Muscle layer of duodenum (tissue), 2 donors: ENCODE measurements at regions not wholly inside any gene's neighbourhood (a gene's known extent, or its start where the extent isn't known, plus 50 kb on each side); places are given as distances from the start of the nearest gene placed in this dataset.

Experiments
- H3K27ac ChIP-seq: one replicate; pipeline ENCODE4 v1.7.0; 2013; ENCODE audit warnings: mild to moderate bottlenecking, low read length
- H3K27me3 ChIP-seq: one replicate; pipeline ENCODE4 v1.7.0; 2013; ENCODE audit warnings: low read depth, mild to moderate bottlenecking, control low read depth, low read length
- H3K36me3 ChIP-seq, 2 donors: one replicate each; pipeline ENCODE4 v1.7.0; 2013; ENCODE audit warnings: low read length in 2 of 2, control low read depth in 1 of 2, mild to moderate bottlenecking in 1 of 2; ENCODE audit not compliant: insufficient read depth in 2 of 2, control insufficient read depth in 1 of 2
- H3K4me1 ChIP-seq, 2 donors: one replicate each; pipeline ENCODE4 v1.7.0; 2013; ENCODE audit warnings: low read length in 2 of 2, mild to moderate bottlenecking in 2 of 2, control low read depth in 1 of 2, moderate library complexity in 1 of 2; ENCODE audit not compliant: insufficient read depth in 2 of 2, control insufficient read depth in 1 of 2
- H3K4me3 ChIP-seq, 2 donors: one replicate each; pipeline ENCODE4 v1.7.0; 2013; ENCODE audit warnings: low read length in 2 of 2, low read depth in 1 of 2, mild to moderate bottlenecking in 1 of 2
- H3K9me3 ChIP-seq, 2 donors: one replicate each; pipeline ENCODE4 v1.7.0; 2013; ENCODE audit warnings: low read length in 2 of 2, control low read depth in 1 of 2, mild to moderate bottlenecking in 1 of 2; ENCODE audit not compliant: control insufficient read depth in 1 of 2
- donor health status: healthy.

GRCh38 chr6:155693573-155694418 lies 238.2 kb upstream of the NOX3 start:
- Histone ChIP-seq H3K9me3 (no peaks in the 10 kb centered on the region), H3K36me3 (no peaks in the 10 kb centered on the region), H3K4me1 (no peaks in the 10 kb centered on the region), H3K27ac (no peak overlapping the region), H3K27me3 (no peaks in the 10 kb centered on the region), H3K4me3 (no peak overlapping the region)

DNA sequence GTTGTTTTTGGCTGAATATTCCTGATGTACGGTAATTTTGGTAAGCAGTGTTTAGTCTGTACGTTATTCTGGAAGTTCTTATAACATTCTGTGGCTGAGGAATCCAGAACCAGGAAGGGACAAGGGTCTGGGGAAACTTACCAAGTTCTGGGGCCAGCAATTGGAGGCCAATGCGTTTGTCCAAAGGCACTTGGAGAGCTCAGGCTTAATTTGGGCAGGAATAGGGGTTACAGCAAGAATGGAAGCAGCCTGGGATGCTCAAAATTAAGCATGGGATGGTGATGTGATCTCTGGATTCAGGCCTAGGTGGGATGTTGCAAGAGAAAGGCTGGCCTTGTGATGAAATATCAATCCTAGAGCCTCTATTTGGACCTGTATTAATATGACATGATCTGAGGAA lies 235.2 kb upstream of the NOX3 start:
- Histone ChIP-seq H3K9me3 (no peaks in the 10 kb centered on the region), H3K36me3 (no peaks in the 10 kb centered on the region), H3K27ac (no peak overlapping the region), H3K4me1 (no peaks in the 10 kb centered on the region), H3K27me3 (no peaks in the 10 kb centered on the region), H3K4me3 (no peak overlapping the region)

- Histone ChIP-seq H3K4me1 (no peaks in the 10 kb centered on the region), H3K27ac (no peak overlapping the region), H3K9me3 (no peaks in the 10 kb centered on the region), H3K36me3 (no peaks in the 10 kb centered on the region), H3K27me3 (no peaks in the 10 kb centered on the region), H3K4me3 (no peak overlapping the region)
These were observed 232.0 kb upstream of the NOX3 start for GRCh38 chr6:155687645-155688044.

DNA sequence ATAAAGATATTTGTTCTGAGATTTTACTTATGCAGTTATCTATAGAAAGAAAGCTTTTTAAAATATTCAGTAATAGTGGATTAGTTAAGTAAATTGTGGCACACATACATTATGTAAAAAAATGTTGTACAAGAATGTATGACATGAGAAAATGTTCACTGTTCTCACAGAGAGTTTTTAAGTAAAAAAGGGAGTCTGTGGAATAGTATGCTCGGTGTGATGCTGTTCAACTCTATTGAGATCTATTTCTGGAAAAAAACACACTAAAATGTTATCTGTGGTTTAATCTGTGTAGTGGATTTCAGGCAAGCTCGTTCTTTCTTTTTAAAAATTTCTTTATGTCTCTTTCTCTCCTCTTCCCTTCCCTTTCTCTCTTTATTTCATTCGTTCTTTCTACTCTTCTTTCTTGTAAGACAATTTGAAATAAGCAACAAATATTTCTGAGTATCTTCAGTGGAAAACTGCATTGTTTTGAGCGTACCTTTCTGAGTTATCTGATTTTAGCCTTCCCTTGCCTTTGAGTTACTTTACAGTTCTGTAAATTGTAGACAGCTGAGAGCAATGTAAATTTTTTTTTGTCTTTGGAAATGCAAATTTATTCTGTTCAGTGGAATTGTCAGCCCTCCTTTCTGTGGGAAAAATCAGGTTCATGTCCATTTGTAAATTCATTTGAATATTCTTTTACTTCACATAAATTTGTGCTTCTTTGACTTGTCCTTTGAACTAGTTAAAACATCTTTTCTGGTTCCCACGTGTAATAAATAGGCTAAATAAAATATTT lies 229.0 kb upstream of the NOX3 start:
- H3K27me3 ChIP-seq = no peaks in the 10 kb centered on the region
- H3K4me1 ChIP-seq = no peaks in the 10 kb centered on the region
- H3K27ac ChIP-seq = no peak overlapping the region
- no peak overlapping the region for H3K4me3 ChIP-seq
- no peaks in the 10 kb centered on the region for H3K9me3 ChIP-seq
- H3K36me3 ChIP-seq = no peaks in the 10 kb centered on the region

GRCh38 chr6:155678361-155678760 lies 222.7 kb upstream of the NOX3 start:
- Histone ChIP-seq H3K27ac (no peak overlapping the region), H3K4me3 (no peak overlapping the region), H3K27me3 (no peaks in the 10 kb centered on the region), H3K4me1 (no peaks in the 10 kb centered on the region), H3K9me3 (no peaks in the 10 kb centered on the region), H3K36me3 (no peaks in the 10 kb centered on the region)

DNA sequence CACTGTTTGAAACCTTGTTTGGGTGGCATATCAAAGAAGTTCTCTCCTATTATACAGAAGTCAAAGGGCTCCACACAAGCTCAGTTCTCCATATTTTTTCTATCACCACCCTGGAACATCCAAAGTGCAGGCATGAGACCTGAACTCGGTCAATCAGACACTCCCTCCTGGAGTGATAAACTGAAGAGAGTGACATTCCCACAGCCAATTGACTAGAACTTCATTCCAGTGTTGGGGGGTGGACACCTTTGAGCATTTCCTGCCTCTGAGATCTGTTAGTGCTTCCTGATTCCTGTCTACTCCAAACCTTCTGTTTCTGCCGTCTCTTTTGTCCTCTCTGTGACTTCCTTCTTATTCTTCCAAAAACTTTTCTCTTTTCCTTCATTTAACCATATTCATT lies 220.7 kb upstream of the NOX3 start:
- Histone ChIP-seq H3K4me1 (no peaks in the 10 kb centered on the region), H3K4me3 (no peak overlapping the region), H3K27ac (no peak overlapping the region), H3K36me3 (no peaks in the 10 kb centered on the region), H3K9me3 (no peaks in the 10 kb centered on the region), H3K27me3 (no peaks in the 10 kb centered on the region)

- H3K27ac ChIP-seq = no peak overlapping the region
- no peaks in the 10 kb centered on the region for H3K36me3 ChIP-seq
- H3K9me3 ChIP-seq = no peaks in the 10 kb centered on the region
- H3K4me1 ChIP-seq = no peaks in the 10 kb centered on the region
- H3K27me3 ChIP-seq = no peaks in the 10 kb centered on the region
- no peak overlapping the region for H3K4me3 ChIP-seq
These were observed 215.0 kb upstream of the NOX3 start for GRCh38 chr6:155670655-155671054.

DNA sequence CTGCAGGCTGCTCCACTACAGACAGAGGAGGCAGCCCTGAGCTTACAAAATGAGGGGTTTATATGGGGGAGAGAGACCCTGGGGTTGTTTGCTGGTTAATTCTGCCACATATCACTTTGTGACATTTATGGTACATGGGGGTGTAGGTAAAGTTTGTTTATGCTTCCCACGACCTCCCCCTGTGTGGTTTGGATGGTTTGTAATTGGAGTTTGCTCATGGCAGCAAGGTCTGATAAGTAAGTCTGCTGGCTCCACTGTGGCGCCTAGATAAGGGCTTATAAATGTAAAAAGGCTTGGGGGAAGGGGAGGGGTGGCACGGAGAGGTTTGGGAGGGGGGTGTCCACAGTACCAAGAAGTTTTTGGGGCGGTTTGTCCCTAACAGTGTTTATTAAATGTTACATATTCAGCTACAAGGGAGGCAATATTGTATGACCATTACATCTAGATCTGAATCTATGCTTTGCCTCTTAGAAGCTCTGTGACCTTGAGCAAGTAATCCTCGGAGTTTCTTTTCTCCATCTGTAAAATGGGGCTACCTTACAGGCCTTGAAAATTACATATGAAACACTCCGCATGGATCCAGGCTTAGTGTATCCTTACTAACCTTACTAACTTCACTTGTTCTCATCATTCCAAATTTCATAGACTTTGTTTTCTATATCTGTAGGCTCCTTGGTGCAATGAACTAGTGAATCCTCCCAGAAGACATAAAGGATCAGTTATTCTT lies 204.8 kb upstream of the NOX3 start:
- Histone ChIP-seq H3K27ac (no peak overlapping the region), H3K9me3 (no peaks in the 10 kb centered on the region), H3K36me3 (no peaks in the 10 kb centered on the region), H3K4me1 (no peaks in the 10 kb centered on the region), H3K4me3 (no peak overlapping the region), H3K27me3 (no peaks in the 10 kb centered on the region)

- Histone ChIP-seq H3K9me3 (peaks cover 0 to 3% of the 10 kb centered on the region in 2 donors), H3K27ac (no peak overlapping the region), H3K36me3 (no peaks in the 10 kb centered on the region), H3K4me3 (no peak overlapping the region), H3K4me1 (no peaks in the 10 kb centered on the region), H3K27me3 (no peaks in the 10 kb centered on the region)
These were observed 200.4 kb upstream of the NOX3 start for GRCh38 chr6:155656024-155656423.

DNA sequence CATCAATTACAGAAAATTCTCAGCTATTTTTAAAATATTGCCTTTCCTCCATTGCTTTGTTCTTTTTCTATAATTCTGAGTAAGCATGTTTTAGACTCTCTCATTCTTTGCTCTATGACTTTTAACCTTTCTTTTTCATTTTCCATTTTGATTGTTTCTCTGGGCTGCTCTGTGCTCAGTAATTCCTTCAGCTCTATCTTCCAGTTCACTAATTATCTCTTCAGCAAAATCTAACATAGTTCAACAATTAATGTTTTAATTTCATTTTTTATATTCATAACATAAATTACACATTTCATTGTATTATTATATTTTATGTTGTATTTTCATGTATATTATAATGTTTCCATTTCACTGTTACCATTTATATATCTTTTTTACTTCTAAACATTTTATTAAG lies 198.8 kb upstream of the NOX3 start:
- Histone ChIP-seq H3K27me3 (no peaks in the 10 kb centered on the region), H3K4me1 (no peaks in the 10 kb centered on the region), H3K27ac (no peak overlapping the region), H3K9me3 (peaks cover 0 to 3% of the 10 kb centered on the region in 2 donors), H3K4me3 (no peak overlapping the region), H3K36me3 (no peaks in the 10 kb centered on the region)

GRCh38 chr6:155648301-155648700 lies 192.7 kb upstream of the NOX3 start:
- Histone ChIP-seq H3K27ac (no peak overlapping the region), H3K27me3 (no peaks in the 10 kb centered on the region), H3K4me3 (no peak overlapping the region), H3K4me1 (no peaks in the 10 kb centered on the region), H3K9me3 (no peaks in the 10 kb centered on the region), H3K36me3 (no peaks in the 10 kb centered on the region)
